ENCODE measurements at regions not wholly inside any gene's neighbourhood (a gene's known extent, or its start where the extent isn't known, plus 50 kb on each side); places are given as distances from the start of the nearest gene placed in this dataset.

GRCh38 chr7:41624818-41625217 lies 78.1 kb downstream of the INHBA start:
- intact Hi-C loops (cut with DNase I; ENCODE audit: low total_unique reads): no loop called here
- H3K4me1 ChIP-seq: no peaks in the 10 kb centered on the region
- no peaks in the 10 kb centered on the region for H3K36me3 ChIP-seq
- DNase-seq: no peak
- TF ChIP-seq CTCF (IDR thresholded peaks at IDR 0.05) (no peak), POLR2AphosphoS5 (IDR thresholded peaks at IDR 0.05) (no peak), POLR2A (IDR thresholded peaks at IDR 0.05) (no peak), EP300 (IDR thresholded peaks at IDR 0.05) (no peak)
- H3K27ac ChIP-seq: no peak overlapping the region
- H3K4me3 ChIP-seq: no peak overlapping the region
- H3K27me3 ChIP-seq: no peaks in the 10 kb centered on the region
- no peaks in the 10 kb centered on the region for H3K9me3 ChIP-seq

GRCh38 chr7:41621953-41622831 lies 80.7 kb downstream of the INHBA start:
- no peaks in the 10 kb centered on the region for H3K9me3 ChIP-seq
- intact Hi-C loops (cut with DNase I; ENCODE audit: low total_unique reads): no loop called here
- H3K27me3 ChIP-seq: no peaks in the 10 kb centered on the region
- TF ChIP-seq POLR2A (IDR thresholded peaks at IDR 0.05) (no peak), CTCF (IDR thresholded peaks at IDR 0.05) (no peak), POLR2AphosphoS5 (IDR thresholded peaks at IDR 0.05) (no peak), EP300 (IDR thresholded peaks at IDR 0.05) (no peak)
- no peak overlapping the region for H3K27ac ChIP-seq
- H3K4me1 ChIP-seq: no peaks in the 10 kb centered on the region
- H3K4me3 ChIP-seq: no peak overlapping the region
- no peak for DNase-seq
- 68 to 77% (median 76%) methylated on average over 7 of the region's 7 CpGs for WGBS, 5 donors
- no peaks in the 10 kb centered on the region for H3K36me3 ChIP-seq

GRCh38 chr7:41617987-41618386 lies 84.9 kb downstream of the INHBA start:
- Histone ChIP-seq H3K36me3 (no peaks in the 10 kb centered on the region), H3K27ac (no peak overlapping the region), H3K4me3 (no peak overlapping the region), H3K9me3 (no peaks in the 10 kb centered on the region), H3K4me1 (no peaks in the 10 kb centered on the region), H3K27me3 (no peaks in the 10 kb centered on the region)
- no peak for DNase-seq
- intact Hi-C loops (cut with DNase I; ENCODE audit: low total_unique reads): no loop called here
- WGBS, 5 donors: 89 to 100% (median 91%) methylated on average over 1 of the region's 1 CpG
- no peak for TF ChIP-seq CTCF (IDR thresholded peaks at IDR 0.05)

- H3K9me3 ChIP-seq: no peaks in the 10 kb centered on the region
- intact Hi-C loops (cut with DNase I; ENCODE audit: low total_unique reads): no loop called here
- WGBS, 5 donors: 68 to 85% (median 79%) methylated on average over 2 of the region's 2 CpGs
- no peak overlapping the region for H3K4me3 ChIP-seq
- H3K27me3 ChIP-seq: no peaks in the 10 kb centered on the region
- H3K4me1 ChIP-seq: no peaks in the 10 kb centered on the region
- no peak overlapping the region for H3K27ac ChIP-seq
- TF ChIP-seq POLR2A (IDR thresholded peaks at IDR 0.05): no peak
- no peak for TF ChIP-seq CTCF (IDR thresholded peaks at IDR 0.05)
- no peak for TF ChIP-seq EP300 (IDR thresholded peaks at IDR 0.05)
- TF ChIP-seq POLR2AphosphoS5 (IDR thresholded peaks at IDR 0.05): no peak
- DNase-seq: no peak
- H3K36me3 ChIP-seq: no peaks in the 10 kb centered on the region
Observed at GRCh38 chr7:41612798-41613197, 90.1 kb downstream of the INHBA start.

Data from stomach (tissue), 8 donors.